HCT116 (cell line): ENCODE measurements at regions not wholly inside any gene's neighbourhood (a gene's known extent, or its start where the extent isn't known, plus 50 kb on each side); places are given as distances from the start of the nearest gene placed in this dataset.
"Not testable (repeated sequence)": the region's sequence is repeated elsewhere in the genome, so short reads cannot be mapped to it uniquely, and the experiment has no call there.

ENCODE experiments used
- ATAC-seq: fragments of 200-7000 bp; cut with Tn5 transposase; 2 replicates; pipeline ENCODE4 v1.9.1; 2020; ENCODE audit warnings: mild to moderate bottlenecking, moderate library complexity
- BruUV-seq: library from RNA; stranded (reverse); fragments of 400-500 nt; replicated peaks from 2 replicates; lab custom pipeline; 2021; lab: Mats Ljungman, UMichigan
- CTCF ChIA-PET: fragments of 300-600 bp; sonication (Branson Sonifier 250); formaldehyde crosslinking; loops from one replicate; lab custom pipeline; 2021; ENCODE audit warnings: antibody characterized with exemption; lab: Charles Lee
- POLR2A ChIA-PET: fragments of 300-600, 350-600 bp; sonication (Branson Sonifier 250); formaldehyde crosslinking; loops from one replicate; lab custom pipeline; 2021; ENCODE audit warnings: antibody characterized with exemption; lab: Charles Lee
- RAD21 ChIA-PET, 2 experiments: fragments of 300-600 bp; sonication (Branson Sonifier 250); formaldehyde crosslinking; loops; one replicate each; lab custom pipeline; 2023; ENCODE audit warnings: low total read pairs in 2 of 2; ENCODE audit not compliant: uncharacterized antibody in 2 of 2, unreplicated experiment in 2 of 2, low non-redundant PET in 1 of 2; lab: Charles Lee
- DNase-seq: peaks from one replicate; pipeline ENCODE4 v3.0.0-alpha.2; 2010; ENCODE audit warnings: low read depth, low spot score
- H2AFZ ChIP-seq: fragments of 200-600 bp; shearing (Covaris generic), sonication (generic); 2 replicates; pipeline ENCODE4 v1.6.1; 2017; ENCODE audit warnings: low read depth, mixed run types, mixed read lengths, antibody characterized with exemption, low read length; ENCODE audit not compliant: poor library complexity, severe bottlenecking
- H3K27ac ChIP-seq: 2 replicates; pipeline ENCODE4 v1.5.1; 2012; ENCODE audit warnings: low read depth, low read length
- H3K27me3 ChIP-seq: fragments of 200-600 bp; sonication (generic); 2 replicates; pipeline ENCODE4 v1.6.1; 2016; ENCODE audit warnings: mixed run types, low read length, mixed read lengths; ENCODE audit not compliant: insufficient read depth
- H3K36me3 ChIP-seq, 2 experiments: fragments of 200-500 bp in 1 of 2; fragments of 200-600 bp in 1 of 2; sonication (Bioruptor generic) in 1 of 2; sonication (generic) in 1 of 2; 2 replicates each; pipeline versions ENCODE4 v1.5.1 to v1.6.1; 2014 to 2016; ENCODE audit warnings: low read length in 2 of 2, inconsistent platforms in 1 of 2, mixed read lengths in 1 of 2, mixed run types in 1 of 2; ENCODE audit not compliant: insufficient read depth in 2 of 2, control insufficient read depth in 1 of 2
- H3K4me1 ChIP-seq, 2 experiments: fragments of 200-600 bp in 1 of 2; sonication (generic) in 1 of 2; 2 replicates each; pipeline versions ENCODE4 v1.5.1 to v1.6.1; 2012 to 2017; ENCODE audit warnings: low read length in 2 of 2, inconsistent platforms in 1 of 2, mild to moderate bottlenecking in 1 of 2, mixed read lengths in 1 of 2, mixed run types in 1 of 2, moderate library complexity in 1 of 2; ENCODE audit not compliant: insufficient read depth in 2 of 2, control insufficient read depth in 1 of 2
- H3K4me2 ChIP-seq: fragments of 200-600 bp; sonication (generic); 2 replicates; pipeline ENCODE4 v1.6.1; 2017; ENCODE audit warnings: mixed run types, low read length, mixed read lengths
- H3K4me3 ChIP-seq, 2 experiments: fragments of 200-600 bp in 1 of 2; sonication (generic) in 1 of 2; replicated peaks in 1 of 2; 2 replicates each; pipeline ENCODE4 v1.5.1; 2011 to 2016; ENCODE audit warnings: low read length in 2 of 2, control low read depth in 1 of 2, low read depth in 1 of 2, mild to moderate bottlenecking in 1 of 2, mixed read lengths in 1 of 2, mixed run types in 1 of 2
- H3K79me2 ChIP-seq: fragments of 200-600 bp; sonication (generic); 2 replicates; pipeline ENCODE4 v1.6.1; 2017; ENCODE audit warnings: mild to moderate bottlenecking, mixed run types, low read length, moderate library complexity, mixed read lengths; ENCODE audit not compliant: insufficient read depth
- H3K9ac ChIP-seq: fragments of 200-600 bp; sonication (generic); 2 replicates; pipeline ENCODE4 v1.6.1; 2016; ENCODE audit warnings: low read length, mixed read lengths
- H3K9me2 ChIP-seq: fragments of 200-600 bp; sonication (generic), shearing (Covaris generic); 2 replicates; pipeline ENCODE4 v1.6.1; 2017; ENCODE audit warnings: mixed run types, mild to moderate bottlenecking, moderate library complexity; ENCODE audit not compliant: insufficient read depth
- H3K9me3 ChIP-seq, 2 experiments: fragments of 200-500 bp in 1 of 2; fragments of 200-600 bp in 1 of 2; sonication (Bioruptor generic) in 1 of 2; sonication (generic) in 1 of 2; 2 replicates each; pipeline ENCODE4 v1.6.1; 2014 to 2017; ENCODE audit warnings: low read length in 2 of 2, mixed read lengths in 2 of 2, inconsistent platforms in 1 of 2, low read depth in 1 of 2, mild to moderate bottlenecking in 1 of 2, mixed run types in 1 of 2, moderate library complexity in 1 of 2; ENCODE audit not compliant: control insufficient read depth in 1 of 2, insufficient read depth in 1 of 2
- H4K20me1 ChIP-seq: fragments of 200-600 bp; sonication (generic), shearing (Covaris generic); 2 replicates; pipeline ENCODE4 v1.6.1; 2017; ENCODE audit warnings: mixed run types, mild to moderate bottlenecking, moderate library complexity; ENCODE audit not compliant: insufficient read depth
- ATF3 ChIP-seq: IDR thresholded peaks from 2 replicates; pipeline ENCODE4 v1.6.1; 2012
- CBX3 ChIP-seq: IDR thresholded peaks from 2 replicates; pipeline ENCODE4 v1.6.1; 2012; ENCODE audit warnings: low read depth
- EGR1 ChIP-seq: IDR thresholded peaks from 2 replicates; pipeline ENCODE4 v1.6.1; 2012; ENCODE audit warnings: low read depth
- ELF1 ChIP-seq: IDR thresholded peaks from 2 replicates; pipeline ENCODE4 v1.6.1; 2012; ENCODE audit warnings: low read depth, borderline replicate concordance
- EZH2phosphoT487 ChIP-seq: fragments of 200-600 bp; IDR thresholded peaks from 2 replicates; pipeline ENCODE4 v1.6.1; 2018; ENCODE audit warnings: antibody characterized with exemption, borderline replicate concordance
- JUND ChIP-seq: IDR thresholded peaks from 2 replicates; pipeline ENCODE4 v1.6.1; 2012
- MAX ChIP-seq: IDR thresholded peaks from 2 replicates; pipeline ENCODE4 v1.6.1; 2012
- POLR2AphosphoS5 ChIP-seq: IDR thresholded peaks from 2 replicates; pipeline ENCODE4 v1.6.1; 2011; ENCODE audit warnings: mild to moderate bottlenecking, low read depth, low read length, moderate library complexity
- RAD21 ChIP-seq: IDR thresholded peaks from 2 replicates; pipeline ENCODE4 v1.6.1; 2012; ENCODE audit warnings: low read depth, mild to moderate bottlenecking
- REST ChIP-seq: IDR thresholded peaks from 2 replicates; pipeline ENCODE4 v1.6.1; 2012; ENCODE audit warnings: low read depth
- SIN3A ChIP-seq: IDR thresholded peaks from 2 replicates; pipeline ENCODE4 v1.6.1; 2012; ENCODE audit warnings: low read depth
- SRF ChIP-seq: IDR thresholded peaks from 2 replicates; pipeline ENCODE4 v1.6.1; 2012; ENCODE audit warnings: low read depth
- YY1 ChIP-seq: IDR thresholded peaks from 2 replicates; pipeline ENCODE4 v1.6.1; 2011; ENCODE audit warnings: low read length, low read depth, moderate library complexity, mild to moderate bottlenecking; ENCODE audit not compliant: insufficient replicate concordance; ENCODE audit errors: extremely low read depth
- ZFX ChIP-seq: fragments of 450-650 bp; IDR thresholded peaks from 2 replicates; pipeline ENCODE4 v1.6.1; 2017
- ZNF274 ChIP-seq: fragments of 200-500 bp; sonication (Bioruptor generic); IDR thresholded peaks from 2 replicates; pipeline ENCODE4 v1.6.1; 2014; ENCODE audit warnings: mild to moderate bottlenecking, low read depth, low read length, inconsistent platforms
- intact Hi-C: fragments of 100-400 bp; cut with micrococcal nuclease; formaldehyde crosslinking; loops from 2 replicates; pipeline ENCODE4 v1.10.0; 2022

GRCh38 chr11:45007011-45007410, 56.3 kb upstream of the TP53I11 start:
- Histone ChIP-seq H3K4me1 (no peaks in the 10 kb centered on the region; a peak in 1 of 4 replicates), H4K20me1 (no peaks in the 10 kb centered on the region), H3K79me2 (no peaks in the 10 kb centered on the region), H3K4me3 (no peak overlapping the region), H3K36me3 (no peaks in the 10 kb centered on the region), H3K27ac (no peak overlapping the region), H3K9ac (no peak overlapping the region), H3K9me2 (no peaks in the 10 kb centered on the region), H3K4me2 (no peak overlapping the region), H2AFZ (no peak overlapping the region), H3K27me3 (peaks cover 40% of the 10 kb centered on the region), H3K9me3 (no peaks in the 10 kb centered on the region)
- intact Hi-C loops, result no loop called here
- DNase-seq (no peak), ATAC-seq (no peak)
- TF ChIP-seq ATF3, result no peak
- no peak for TF ChIP-seq RAD21
- no peak for TF ChIP-seq REST
- no peak for TF ChIP-seq CBX3
- TF ChIP-seq SIN3A, result no peak
- TF ChIP-seq ELF1, result no peak
- TF ChIP-seq ZNF274, result no peak
- TF ChIP-seq EZH2phosphoT487, result no peak
- no peak for TF ChIP-seq ZFX
- TF ChIP-seq POLR2AphosphoS5, result no peak
- TF ChIP-seq SRF, result no peak
- no peak for TF ChIP-seq EGR1
- no peak for TF ChIP-seq MAX
- TF ChIP-seq YY1, result no peak
- TF ChIP-seq JUND, result no peak
- ChIA-PET POLR2A (no interaction called here), RAD21 (no interaction called here), CTCF (no interaction called here)
- no TSS peak for BruUV-seq

GRCh38 chr11:45015983-45016382, 65.3 kb upstream of the TP53I11 start:
- BruUV-seq, H3K27me3 ChIP-seq, H3K36me3 ChIP-seq, H3K4me1 ChIP-seq, H3K79me2 ChIP-seq, H2AFZ ChIP-seq, H4K20me1 ChIP-seq, H3K27ac ChIP-seq, H3K9ac ChIP-seq, CTCF ChIA-PET, H3K9me3 ChIP-seq, H3K4me2 ChIP-seq, RAD21 ChIA-PET, ATAC-seq, H3K4me3 ChIP-seq, DNase-seq, H3K9me2 ChIP-seq, POLR2A ChIA-PET: not testable (repeated sequence)
- intact Hi-C loops, result loop anchor here (5.0 kb wide), 1 partner anchor 51 kb away; no protein-coding TSS in a partner anchor
